ENCODE measurements at regions not wholly inside any gene's neighbourhood (a gene's known extent, or its start where the extent isn't known, plus 50 kb on each side); places are given as distances from the start of the nearest gene placed in this dataset.
"Not testable (repeated sequence)": the region's sequence is repeated elsewhere in the genome, so short reads cannot be mapped to it uniquely, and the experiment has no call there.

DNA sequence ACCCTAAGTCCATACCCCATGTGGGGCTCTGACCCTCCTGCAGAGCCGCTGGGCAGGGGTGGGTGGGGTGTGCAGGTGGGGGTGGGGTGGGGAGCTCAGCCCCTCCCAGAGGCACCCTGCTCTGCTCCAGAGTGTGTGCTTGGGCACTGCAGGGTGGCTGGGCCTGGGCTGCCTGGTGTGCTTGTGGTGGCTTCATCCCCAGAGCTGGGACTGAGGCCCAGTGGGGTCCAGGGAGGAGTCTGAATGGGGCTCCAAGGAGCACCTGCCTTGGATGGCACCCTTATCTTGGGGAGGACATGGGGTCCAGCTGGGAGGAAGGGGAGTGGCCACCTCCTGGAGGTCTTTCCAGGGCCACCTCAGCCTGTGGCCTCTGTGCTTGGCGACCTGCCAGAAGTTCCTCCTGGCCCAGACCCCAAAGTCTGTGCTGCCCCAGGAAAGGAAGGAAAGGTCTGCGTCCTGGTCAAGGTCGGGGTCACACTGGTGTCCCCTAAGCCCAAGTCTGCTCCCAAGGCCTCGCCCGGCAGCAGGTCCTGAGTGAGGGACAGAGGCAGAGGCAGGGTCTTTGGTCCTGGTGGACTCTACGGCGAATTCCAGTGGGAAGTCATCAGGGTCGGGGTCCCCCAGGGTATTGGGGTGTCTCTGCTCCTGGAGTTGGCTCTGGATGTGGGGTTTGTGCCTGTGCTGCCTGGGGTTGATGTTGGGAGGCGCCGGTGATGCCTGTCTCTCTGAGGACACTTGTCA, 373.4 kb downstream of the TMEM121 start:
- DNase-seq (ENCODE audit: low read depth, low spot score), result no peak

DNA sequence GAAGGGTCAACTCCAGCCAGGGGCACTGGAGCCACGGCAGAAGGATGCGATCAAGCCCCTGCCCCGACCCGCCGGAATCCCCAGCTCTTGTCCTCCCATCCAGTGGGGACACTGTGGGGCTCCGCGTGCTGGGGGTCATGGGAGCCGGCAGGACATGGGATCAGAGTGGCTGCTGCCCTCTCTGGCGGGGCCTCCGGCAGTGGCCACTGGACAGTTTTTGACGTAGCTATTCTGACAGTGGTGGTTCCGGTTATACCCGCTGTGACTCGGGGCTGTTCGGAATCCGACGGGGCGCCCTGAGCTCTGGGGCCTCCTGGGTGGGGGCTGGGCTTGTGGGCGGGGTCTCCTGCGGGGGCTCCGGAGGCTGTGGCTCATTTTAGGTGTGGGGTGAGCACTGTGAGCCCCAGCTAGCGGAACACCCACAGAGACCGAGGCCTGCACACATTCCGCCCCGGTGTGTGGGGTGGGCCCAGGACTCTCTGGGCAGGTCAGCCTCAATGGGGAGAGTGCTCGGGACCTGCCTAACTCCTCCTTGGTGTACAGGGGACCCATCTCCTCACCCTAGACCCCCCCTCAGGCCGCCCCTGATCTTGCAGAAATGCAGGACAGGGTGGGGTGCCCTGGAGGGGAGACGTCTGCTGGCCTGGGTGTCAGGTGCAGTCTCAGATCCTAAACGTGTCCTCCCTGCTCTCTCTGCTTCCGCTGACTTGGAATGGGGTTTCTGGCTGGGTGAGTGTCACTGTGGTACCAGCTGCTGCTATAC, 374.2 kb downstream of the TMEM121 start:
- DNase-seq (ENCODE audit: low read depth, low spot score), result no peak

- no peak for DNase-seq (ENCODE audit: low read depth, low spot score)
These were observed 374.8 kb downstream of the TMEM121 start for GRCh38 chr14:105901226-105901625.

DNA sequence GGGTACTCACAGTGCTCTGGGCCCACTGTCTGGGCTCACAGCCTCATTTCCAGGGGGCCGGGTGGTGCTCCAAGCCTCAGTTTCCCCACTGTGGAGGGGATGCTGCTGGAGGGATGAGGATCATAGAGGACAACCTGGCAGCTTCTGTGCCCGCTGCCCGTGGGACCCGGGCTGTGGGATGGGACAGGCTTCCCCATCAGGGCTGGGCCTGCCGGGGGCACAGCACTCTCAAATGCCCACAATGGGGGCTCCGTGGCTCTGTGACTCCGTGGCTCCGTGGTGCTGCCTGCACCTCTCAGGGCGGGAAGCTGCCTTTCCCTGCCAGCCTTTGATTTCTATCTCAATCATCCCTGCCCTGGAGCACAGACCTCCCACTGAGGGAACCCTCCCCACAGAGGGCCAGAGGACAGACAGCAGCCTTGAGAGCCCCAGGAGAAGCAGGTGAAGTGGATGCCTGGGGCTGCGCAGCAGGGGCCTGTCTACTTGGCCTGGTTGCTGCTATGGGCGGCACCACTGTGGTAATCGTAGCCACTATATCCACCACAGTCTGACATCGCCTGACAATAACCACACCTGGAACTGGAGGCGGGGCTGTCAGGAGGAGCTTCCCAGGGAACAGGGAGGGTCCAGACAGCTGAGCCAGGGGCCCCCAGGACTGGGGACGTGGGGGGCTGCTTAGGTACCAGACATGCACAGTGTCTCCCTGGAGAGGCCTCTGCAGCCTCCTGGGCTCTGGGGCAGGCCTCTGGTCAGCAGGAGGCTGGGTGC, 375.9 kb downstream of the TMEM121 start:
- DNase-seq (ENCODE audit: low read depth, low spot score), result no peak

DNA sequence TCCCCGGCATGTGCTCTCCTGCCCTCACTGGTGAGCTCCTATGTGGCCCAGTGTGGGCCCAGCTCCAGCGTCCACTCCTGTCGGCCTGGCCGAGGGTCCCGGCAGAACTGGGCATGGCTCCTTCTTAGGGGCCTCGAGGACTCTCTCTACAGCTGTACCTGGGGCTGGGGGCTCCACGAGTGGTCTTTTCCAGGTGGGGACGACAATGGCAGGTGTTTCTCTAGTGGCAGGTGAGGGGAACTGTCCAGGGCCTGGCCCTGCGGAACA, 376.4 kb downstream of the TMEM121 start:
- DNase-seq (ENCODE audit: low read depth, low spot score), result not testable (repeated sequence)

- DNase-seq (ENCODE audit: low read depth, low spot score), result no peak
These were observed 377.6 kb downstream of the TMEM121 start for GRCh38 chr14:105903971-105904370.

- no peak for DNase-seq (ENCODE audit: low read depth, low spot score)
These were observed 378.0 kb downstream of the TMEM121 start for GRCh38 chr14:105904379-105904778.

GRCh38 chr14:105905456-105905855, 379.1 kb downstream of the TMEM121 start:
- no peak for DNase-seq (ENCODE audit: low read depth, low spot score)

GRCh38 chr14:105907276-105907675, 380.9 kb downstream of the TMEM121 start:
- no peak for DNase-seq (ENCODE audit: low read depth, low spot score)

DNA sequence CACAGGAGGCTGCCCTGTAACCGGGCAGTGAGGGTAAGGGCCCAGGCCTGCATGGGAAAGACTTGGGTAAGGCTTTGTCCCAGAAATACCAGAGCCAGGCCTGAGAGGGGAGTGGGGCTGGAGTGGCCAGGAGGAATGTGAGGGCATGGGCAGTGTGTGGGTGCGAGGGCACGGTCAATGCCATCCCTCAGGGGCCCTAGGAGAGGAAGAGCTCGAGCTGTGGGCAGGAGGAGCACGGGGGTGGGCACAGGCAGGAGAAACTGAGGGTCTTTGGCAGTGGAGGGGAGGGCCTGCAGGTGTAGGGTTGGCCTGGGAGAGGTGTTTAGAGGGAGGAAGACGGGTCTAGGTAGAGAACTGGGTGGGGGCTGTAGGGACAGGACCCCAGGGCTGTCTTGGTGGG, 381.6 kb downstream of the TMEM121 start:
- DNase-seq (ENCODE audit: low read depth, low spot score), result no peak

DNA sequence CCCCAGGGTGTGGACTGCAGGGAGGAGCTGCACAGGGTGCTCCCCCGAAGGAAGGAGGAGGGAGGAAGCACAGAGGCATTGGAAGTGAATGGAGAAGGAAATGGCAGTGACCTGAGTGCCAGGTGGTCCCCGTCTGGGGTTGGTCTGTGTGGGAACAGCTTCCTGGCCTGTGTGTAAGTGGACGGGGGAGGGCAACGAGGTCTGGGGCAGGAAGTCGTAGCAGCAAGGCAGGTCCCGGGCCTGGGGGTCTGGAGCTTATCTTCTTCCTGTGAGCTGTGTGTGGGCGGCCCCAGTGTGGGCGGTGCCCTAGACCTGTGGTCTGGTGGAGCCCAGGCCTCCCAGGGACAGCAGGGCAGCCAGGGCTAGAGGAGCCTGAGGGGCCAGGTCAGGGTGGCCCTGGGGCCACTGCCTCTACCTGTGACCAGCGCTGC, 382.1 kb downstream of the TMEM121 start:
- no peak for DNase-seq (ENCODE audit: low read depth, low spot score)

GRCh38 chr14:105909046-105909827, 382.9 kb downstream of the TMEM121 start:
- DNase-seq (ENCODE audit: low read depth, low spot score), result no peak

DNA sequence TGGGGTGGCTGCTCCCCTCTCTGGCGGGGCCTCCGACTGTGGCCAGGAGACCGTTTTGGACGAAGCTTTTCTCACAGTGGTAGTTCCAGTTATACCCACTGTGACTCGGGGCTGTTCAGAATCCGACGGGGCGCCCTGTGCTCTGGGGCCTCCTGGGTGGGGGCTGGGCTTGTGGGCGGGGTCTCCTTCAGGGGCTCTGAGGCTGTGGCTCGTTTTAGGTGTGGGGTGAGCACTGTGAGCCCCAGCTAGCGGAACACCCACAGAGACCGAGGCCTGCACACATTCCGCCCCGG, 383.4 kb downstream of the TMEM121 start:
- not testable (repeated sequence) for DNase-seq (ENCODE audit: low read depth, low spot score)

DNA sequence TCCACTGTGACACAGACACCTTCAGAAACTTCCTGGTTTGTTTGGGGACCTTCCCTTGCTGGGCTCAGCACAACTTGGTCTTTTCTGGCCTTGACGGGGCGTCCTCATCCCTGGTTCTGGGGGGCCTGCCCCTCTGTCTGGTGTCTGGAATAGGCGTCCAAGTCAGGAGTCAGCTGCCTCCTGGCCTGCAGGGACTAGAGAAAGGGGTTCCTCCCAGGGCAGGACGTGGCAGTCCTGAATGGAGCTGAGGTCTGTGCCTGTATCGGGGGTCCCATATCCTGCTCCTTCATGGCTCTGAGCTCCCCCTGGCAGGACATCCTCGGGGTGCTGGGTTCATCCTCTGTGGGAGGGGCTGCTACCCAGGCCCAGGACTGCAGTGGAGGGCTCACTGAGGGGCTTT, 384.0 kb downstream of the TMEM121 start:
- DNase-seq (ENCODE audit: low read depth, low spot score), result no peak

- no peak for DNase-seq (ENCODE audit: low read depth, low spot score)
These were observed 384.8 kb downstream of the TMEM121 start for GRCh38 chr14:105911006-105911847.

DNA sequence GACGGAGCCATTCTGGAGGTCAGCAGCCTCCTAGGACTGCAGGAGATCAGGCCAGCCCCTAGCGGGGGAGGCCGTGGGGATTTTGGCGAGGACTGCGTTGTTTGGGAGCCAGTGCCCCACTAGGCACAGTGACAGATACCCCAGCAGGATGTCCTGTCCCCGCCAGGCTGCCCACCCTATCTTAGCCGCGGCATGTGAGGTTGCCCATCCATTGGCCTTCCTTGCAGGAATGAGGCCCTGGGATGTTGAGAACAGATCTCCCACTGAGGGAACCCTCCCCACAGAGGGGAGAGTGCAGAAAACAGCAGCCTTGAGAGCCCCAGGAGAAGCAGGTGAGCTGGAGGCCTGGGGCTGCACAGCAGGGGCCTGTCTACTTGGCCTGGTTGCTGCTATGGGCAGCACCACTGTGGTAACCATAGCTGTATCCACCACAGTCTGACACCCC, 385.5 kb downstream of the TMEM121 start:
- DNase-seq (ENCODE audit: low read depth, low spot score), result not testable (repeated sequence)

DNA sequence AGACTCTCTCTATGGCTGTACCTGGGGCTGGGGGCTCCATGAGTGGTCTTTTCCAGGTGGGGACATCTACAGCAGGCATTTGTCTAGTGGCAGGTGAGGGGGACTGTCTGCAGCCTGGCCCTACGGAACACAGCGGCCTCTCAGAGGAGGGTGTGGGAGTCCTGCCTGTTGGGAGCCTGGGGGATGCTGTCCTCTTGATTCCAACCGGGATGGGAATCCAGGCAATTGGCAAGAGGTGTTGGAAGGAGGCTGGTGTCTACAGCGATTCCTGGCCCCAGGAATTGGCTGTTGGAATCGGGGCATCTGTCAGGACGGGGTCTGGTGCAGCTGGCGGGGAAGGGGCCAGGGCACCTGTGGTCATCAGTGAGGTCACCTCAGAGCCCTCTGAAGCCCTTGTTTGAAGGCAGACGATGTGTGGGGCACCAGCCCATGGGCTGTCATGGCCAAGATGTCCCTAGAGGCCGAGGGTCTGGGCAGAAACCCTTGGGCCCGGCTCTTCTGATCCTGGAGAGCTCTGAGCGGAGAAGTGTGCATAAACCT, 386.3 kb downstream of the TMEM121 start:
- DNase-seq (ENCODE audit: low read depth, low spot score), result no peak

- DNase-seq (ENCODE audit: low read depth, low spot score), result no peak
These were observed 386.8 kb downstream of the TMEM121 start for GRCh38 chr14:105913221-105913620.

- DNase-seq (ENCODE audit: low read depth, low spot score), result no peak
These were observed 387.5 kb downstream of the TMEM121 start for GRCh38 chr14:105913861-105914260.

DNA sequence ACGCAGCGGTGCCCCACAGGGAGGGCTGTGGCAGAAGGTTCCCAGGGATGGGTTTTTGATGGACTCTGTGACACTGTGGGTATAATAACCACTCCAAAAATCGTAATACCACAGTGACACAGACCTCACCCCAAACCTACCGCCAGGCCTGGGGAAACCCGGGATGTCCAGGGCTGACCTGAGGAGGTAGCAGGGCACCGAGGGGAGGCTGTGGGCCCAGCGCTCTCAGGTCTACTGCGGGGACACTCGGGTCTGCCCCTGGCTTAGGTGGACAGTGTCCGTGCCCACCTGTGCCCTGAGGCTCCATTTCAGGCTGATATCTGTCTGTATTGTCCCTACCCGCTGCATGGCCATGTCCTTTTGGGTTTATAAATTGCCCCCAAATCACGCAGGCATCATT, 387.9 kb downstream of the TMEM121 start:
- not testable (repeated sequence) for DNase-seq (ENCODE audit: low read depth, low spot score)

Data from astrocyte of the hippocampus (primary cell).